Brain microvascular endothelial cell (primary cell): ENCODE measurements at regions not wholly inside any gene's neighbourhood (a gene's known extent, or its start where the extent isn't known, plus 50 kb on each side); places are given as distances from the start of the nearest gene placed in this dataset.

Experiments
- DNase-seq: peaks from one replicate; pipeline ENCODE4 v3.0.0-alpha.2; 2020
- H3K27ac ChIP-seq: fragments of 250-450 bp; sonication (Bioruptor Pico); 2 replicates; pipeline ENCODE4 v1.5.1; 2020; ENCODE audit warnings: mild to moderate bottlenecking, moderate library complexity
- H3K27me3 ChIP-seq: fragments of 250-450 bp; sonication (Bioruptor Pico); replicated peaks from 2 replicates; pipeline ENCODE4 v1.5.1; 2020; ENCODE audit warnings: mild to moderate bottlenecking
- H3K36me3 ChIP-seq: fragments of 250-450 bp; sonication (Bioruptor Pico); replicated peaks from 2 replicates; pipeline ENCODE4 v1.5.1; 2020; ENCODE audit warnings: mild to moderate bottlenecking
- H3K4me3 ChIP-seq: 2 replicates; pipeline ENCODE4 v1.5.1; 2011; ENCODE audit warnings: low read depth, mild to moderate bottlenecking, control low read depth, low read length, moderate library complexity
- in situ Hi-C: cut with HindIII; loops from 2 replicates; pipeline ENCODE4 v1.10.0; 2017; ENCODE audit warnings: low sequenced_read_pairs, low pct_ligation_motif_present
- TF ChIP-seq, protein P1 (sequence below): IDR thresholded peaks from 2 replicates; pipeline ENCODE4 v1.5.1; 2011; ENCODE audit warnings: low read depth, mild to moderate bottlenecking, moderate library complexity, low read length, control low read depth, inconsistent platforms; ENCODE audit errors: missing control alignments

DNA sequence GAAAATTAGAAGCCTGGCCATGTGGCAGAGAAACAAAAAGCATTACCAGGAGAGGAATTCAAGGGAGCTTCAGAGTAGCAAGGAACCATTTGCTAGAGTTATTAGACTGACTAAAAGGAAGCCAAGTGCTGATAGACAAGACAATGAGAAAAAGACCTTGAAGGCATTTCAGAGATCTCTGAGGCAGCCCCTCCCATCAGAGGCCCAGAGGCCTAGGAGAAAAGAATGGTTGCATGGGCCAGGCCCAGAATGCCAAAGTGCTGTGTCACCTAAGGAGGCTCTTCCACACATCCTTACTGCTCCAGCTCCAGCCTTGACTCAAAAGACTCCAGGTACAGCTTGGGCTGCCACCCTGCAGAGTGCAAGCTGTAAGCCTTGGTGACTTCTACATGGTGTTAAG lies 61.8 kb upstream of the POU2AF2 start:
- Histone ChIP-seq H3K27me3 (no peaks in the 10 kb centered on the region), H3K27ac (no peak overlapping the region), H3K36me3 (no peaks in the 10 kb centered on the region), H3K4me3 (no peak overlapping the region)
- TF ChIP-seq, protein P1, sequence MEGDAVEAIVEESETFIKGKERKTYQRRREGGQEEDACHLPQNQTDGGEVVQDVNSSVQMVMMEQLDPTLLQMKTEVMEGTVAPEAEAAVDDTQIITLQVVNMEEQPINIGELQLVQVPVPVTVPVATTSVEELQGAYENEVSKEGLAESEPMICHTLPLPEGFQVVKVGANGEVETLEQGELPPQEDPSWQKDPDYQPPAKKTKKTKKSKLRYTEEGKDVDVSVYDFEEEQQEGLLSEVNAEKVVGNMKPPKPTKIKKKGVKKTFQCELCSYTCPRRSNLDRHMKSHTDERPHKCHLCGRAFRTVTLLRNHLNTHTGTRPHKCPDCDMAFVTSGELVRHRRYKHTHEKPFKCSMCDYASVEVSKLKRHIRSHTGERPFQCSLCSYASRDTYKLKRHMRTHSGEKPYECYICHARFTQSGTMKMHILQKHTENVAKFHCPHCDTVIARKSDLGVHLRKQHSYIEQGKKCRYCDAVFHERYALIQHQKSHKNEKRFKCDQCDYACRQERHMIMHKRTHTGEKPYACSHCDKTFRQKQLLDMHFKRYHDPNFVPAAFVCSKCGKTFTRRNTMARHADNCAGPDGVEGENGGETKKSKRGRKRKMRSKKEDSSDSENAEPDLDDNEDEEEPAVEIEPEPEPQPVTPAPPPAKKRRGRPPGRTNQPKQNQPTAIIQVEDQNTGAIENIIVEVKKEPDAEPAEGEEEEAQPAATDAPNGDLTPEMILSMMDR: no peak
- no peak for DNase-seq
- in situ Hi-C loops: no loop called here

DNA sequence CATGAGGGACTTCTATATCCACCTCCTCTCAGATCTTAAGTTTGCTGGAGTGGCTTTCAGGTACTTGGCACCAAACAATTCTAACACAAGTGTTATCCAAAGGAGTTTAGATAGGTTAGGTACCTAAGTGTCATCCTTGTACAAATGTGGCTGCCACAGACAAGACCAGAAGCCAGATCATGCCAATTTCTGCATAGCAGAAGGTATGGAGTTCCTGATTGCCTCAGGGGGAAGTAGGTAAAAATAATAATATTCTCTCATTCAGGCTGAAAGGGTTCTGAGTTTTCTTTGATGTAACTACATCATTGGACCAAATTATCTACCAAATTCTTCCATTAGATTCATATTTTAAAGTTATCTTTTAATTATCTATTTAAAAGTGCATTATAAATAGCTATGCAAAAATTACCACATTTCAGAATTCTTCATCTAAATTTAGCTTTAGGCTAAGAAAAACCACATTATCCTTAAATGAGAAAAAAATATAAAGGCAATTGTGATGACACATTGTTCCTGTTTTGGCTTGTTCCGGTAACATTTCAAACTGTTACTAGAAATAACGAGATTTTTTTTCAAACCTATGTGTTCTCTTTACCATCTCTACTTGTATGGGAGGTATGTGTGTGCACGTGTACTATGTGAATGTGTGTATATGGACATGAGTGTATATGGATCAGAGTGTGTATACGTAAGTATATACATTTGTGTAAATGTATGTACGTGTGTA lies 66.2 kb upstream of the POU2AF2 start:
- DNase-seq: no peak
- in situ Hi-C loops: no loop called here
- no peaks in the 10 kb centered on the region for H3K36me3 ChIP-seq
- H3K27ac ChIP-seq: no peak overlapping the region
- H3K4me3 ChIP-seq: no peak overlapping the region
- H3K27me3 ChIP-seq: no peaks in the 10 kb centered on the region
- TF ChIP-seq, protein P1: no peak

DNA sequence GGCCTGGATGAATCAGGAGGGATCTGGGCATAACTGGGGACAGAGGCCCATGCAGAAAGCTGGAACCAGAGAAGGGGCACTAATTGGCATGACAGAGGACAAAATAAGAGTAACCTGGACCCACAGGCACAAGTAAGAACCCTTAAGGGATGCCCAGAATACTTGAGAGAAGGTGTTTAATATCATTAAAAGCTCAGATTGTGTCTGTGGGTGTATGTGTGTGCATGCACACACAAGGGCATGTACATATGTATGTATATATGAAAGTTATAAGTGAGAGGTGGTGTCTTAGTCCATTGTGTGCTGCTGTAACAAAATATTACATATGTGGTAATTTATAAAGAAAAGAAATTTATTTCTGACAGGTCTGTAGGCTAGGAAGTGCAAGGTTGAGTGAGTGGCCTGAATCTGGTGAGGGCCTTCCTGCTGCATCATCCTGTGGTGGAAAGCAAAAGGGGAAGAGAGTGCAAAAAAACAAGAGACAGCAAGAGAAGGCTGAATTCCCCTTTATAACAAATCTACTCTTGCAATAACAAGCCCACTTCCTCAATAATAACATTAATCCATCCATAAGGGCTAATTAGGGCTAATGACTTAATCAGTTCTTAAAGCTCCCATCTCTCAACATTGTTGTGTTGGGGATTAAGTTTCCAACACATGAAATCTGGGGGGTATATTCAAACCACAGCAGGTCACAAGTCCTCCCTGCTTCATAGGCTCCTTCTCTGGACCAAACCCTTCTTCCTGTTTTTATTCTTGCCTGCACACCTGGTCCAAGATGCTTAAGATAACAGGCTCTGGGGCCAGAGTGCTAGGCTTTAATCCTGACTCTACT lies 68.3 kb upstream of the POU2AF2 start:
- DNase-seq: no peak
- H3K4me3 ChIP-seq: no peak overlapping the region
- TF ChIP-seq, protein P1: no peak

DNA sequence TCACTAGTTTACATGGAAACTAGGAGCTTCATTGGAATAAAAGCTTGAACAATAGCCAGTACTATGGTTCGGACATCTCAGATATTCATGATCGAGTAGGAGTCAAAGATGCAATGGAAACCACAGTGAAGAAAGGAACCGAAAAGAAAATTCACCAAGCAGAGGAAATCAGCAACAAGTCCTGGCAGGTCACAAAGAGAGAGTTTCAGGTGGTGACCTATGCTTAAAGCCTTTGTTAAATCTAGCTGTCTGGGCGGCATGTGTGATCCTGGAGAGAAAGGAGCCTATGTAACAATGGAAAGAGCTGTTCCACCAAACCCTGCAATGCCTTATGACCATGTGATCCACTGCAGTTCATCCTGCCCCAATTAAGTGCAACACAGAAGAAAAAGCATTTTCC lies 68.9 kb upstream of the POU2AF2 start:
- no peak for DNase-seq
- no peaks in the 10 kb centered on the region for H3K27me3 ChIP-seq
- no peak overlapping the region for H3K27ac ChIP-seq
- TF ChIP-seq, protein P1: no peak
- in situ Hi-C loops: no loop called here
- no peaks in the 10 kb centered on the region for H3K36me3 ChIP-seq
- no peak overlapping the region for H3K4me3 ChIP-seq

More for the DNA sequence above, 68.3 kb upstream of the POU2AF2 start:
- in situ Hi-C loops: no loop called here
- no peak overlapping the region for H3K27ac ChIP-seq
- no peaks in the 10 kb centered on the region for H3K27me3 ChIP-seq
- no peaks in the 10 kb centered on the region for H3K36me3 ChIP-seq

DNA sequence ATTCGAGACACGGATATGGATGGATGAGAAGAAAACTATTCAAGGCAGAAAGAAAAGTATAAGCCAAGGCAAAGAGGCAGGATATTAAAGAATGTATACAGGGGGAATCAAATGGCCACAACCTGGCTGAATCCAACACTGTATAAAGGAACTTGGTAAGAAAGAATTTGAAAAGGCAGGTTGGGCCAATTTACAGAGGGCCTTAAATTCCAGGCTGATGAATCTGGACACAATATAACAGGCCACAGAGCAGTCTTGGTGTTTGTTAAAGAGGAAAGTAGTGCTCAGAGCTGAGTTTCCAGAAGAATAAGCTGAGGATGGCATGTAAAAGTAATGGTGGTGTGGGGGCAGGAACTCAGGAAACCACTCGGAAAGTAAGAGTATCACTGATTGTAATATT lies 72.3 kb upstream of the POU2AF2 start:
- DNase-seq: no peak
- Histone ChIP-seq H3K4me3 (no peak overlapping the region), H3K27ac (no peak overlapping the region), H3K27me3 (no peaks in the 10 kb centered on the region), H3K36me3 (no peaks in the 10 kb centered on the region)
- TF ChIP-seq, protein P1: no peak
- in situ Hi-C loops: no loop called here
